Liver (tissue), 3 donors: ENCODE measurements at regions not wholly inside any gene's neighbourhood (a gene's known extent, or its start where the extent isn't known, plus 50 kb on each side); places are given as distances from the start of the nearest gene placed in this dataset.

Source experiments
- CTCF ChIP-seq: fragments of 150-350 bp; IDR thresholded peaks from 2 replicates; pipeline ENCODE4 v1.5.1; 2017; ENCODE audit warnings: improper control_type of control experiment, low read depth, low read length; ENCODE audit not compliant: missing input control
- FOXA1 ChIP-seq: IDR thresholded peaks from 2 replicates; pipeline ENCODE4 v1.6.1; 2016; ENCODE audit warnings: antibody characterized with exemption
- GABPA ChIP-seq, 2 donors: IDR thresholded peaks in 1 of 2; conservative IDR thresholded peaks in 1 of 2; 2 replicates each; pipeline ENCODE4 v1.6.1; 2016; ENCODE audit warnings: antibody characterized with exemption in 2 of 2, mild to moderate bottlenecking in 1 of 2, moderate library complexity in 1 of 2
- JUND ChIP-seq, 2 donors: IDR thresholded peaks; 2 replicates each; pipeline ENCODE4 v1.6.1; 2016; ENCODE audit warnings: antibody characterized with exemption in 2 of 2
- RAD21 ChIP-seq, 2 donors: IDR thresholded peaks; 2 replicates each; pipeline ENCODE4 v1.6.1; 2016; ENCODE audit warnings: antibody characterized with exemption in 2 of 2, mild to moderate bottlenecking in 2 of 2
- REST ChIP-seq: IDR thresholded peaks from 2 replicates; pipeline ENCODE4 v1.6.1; 2016; ENCODE audit warnings: antibody characterized with exemption, mild to moderate bottlenecking
- RXRA ChIP-seq, 2 donors: IDR thresholded peaks; 2 replicates each; pipeline ENCODE4 v1.6.1; 2017 to 2018; ENCODE audit warnings: antibody characterized with exemption in 2 of 2, mild to moderate bottlenecking in 1 of 2
- SP1 ChIP-seq: IDR thresholded peaks from 2 replicates; pipeline ENCODE4 v1.6.1; 2018; ENCODE audit warnings: antibody characterized with exemption, mild to moderate bottlenecking
- TAF1 ChIP-seq: conservative IDR thresholded peaks from 2 replicates; pipeline ENCODE4 v1.6.1; 2016; ENCODE audit warnings: antibody characterized with exemption, mild to moderate bottlenecking
- YY1 ChIP-seq: IDR thresholded peaks from 2 replicates; pipeline ENCODE4 v1.6.1; 2016; ENCODE audit warnings: antibody characterized with exemption, mild to moderate bottlenecking
- ZBTB33 ChIP-seq: IDR thresholded peaks from 2 replicates; pipeline ENCODE4 v1.6.1; 2016; ENCODE audit warnings: antibody characterized with exemption
- TF ChIP-seq, protein P1 (sequence below): IDR thresholded peaks from 2 replicates; pipeline ENCODE4 v1.6.1; 2016; ENCODE audit warnings: antibody characterized with exemption
- TF ChIP-seq, protein P2 (sequence below): IDR thresholded peaks from 2 replicates; pipeline ENCODE4 v1.6.1; 2016; ENCODE audit warnings: antibody characterized with exemption
- donor health status: healthy.
- donor health status: healthy.

DNA sequence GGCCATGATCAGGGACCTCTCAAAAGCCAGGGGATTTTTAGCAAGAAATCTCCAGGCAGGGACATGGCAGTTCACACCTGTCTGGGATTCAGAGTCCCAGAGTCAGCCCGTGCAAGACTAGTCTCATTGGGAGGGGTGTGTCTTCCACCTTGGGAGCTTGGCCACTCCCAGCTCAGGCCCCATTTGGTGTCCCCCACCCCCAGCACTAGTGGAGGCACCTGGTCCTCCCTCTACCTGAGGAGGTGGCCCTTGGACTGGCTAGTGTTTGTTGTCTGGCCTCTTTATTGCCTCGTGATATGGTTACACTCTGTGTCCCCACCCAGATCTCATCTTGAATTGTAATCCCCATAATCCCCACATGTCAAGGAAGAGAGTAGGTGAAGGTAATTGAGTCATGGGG, 140.8 kb upstream of the PHACTR3 start:
- no peak for TF ChIP-seq CTCF
- TF ChIP-seq YY1, result no peak
- TF ChIP-seq ZBTB33, result no peak
- no peak for TF ChIP-seq JUND (IDR thresholded peaks at IDR 0.05)
- TF ChIP-seq REST, result no peak
- TF ChIP-seq TAF1, result no peak
- TF ChIP-seq RXRA (IDR thresholded peaks at IDR 0.05), result no peak
- TF ChIP-seq RAD21 (IDR thresholded peaks at IDR 0.05), result no peak
- TF ChIP-seq, protein P1, sequence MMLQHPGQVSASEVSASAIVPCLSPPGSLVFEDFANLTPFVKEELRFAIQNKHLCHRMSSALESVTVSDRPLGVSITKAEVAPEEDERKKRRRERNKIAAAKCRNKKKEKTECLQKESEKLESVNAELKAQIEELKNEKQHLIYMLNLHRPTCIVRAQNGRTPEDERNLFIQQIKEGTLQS, result no peak
- TF ChIP-seq, protein P2, sequence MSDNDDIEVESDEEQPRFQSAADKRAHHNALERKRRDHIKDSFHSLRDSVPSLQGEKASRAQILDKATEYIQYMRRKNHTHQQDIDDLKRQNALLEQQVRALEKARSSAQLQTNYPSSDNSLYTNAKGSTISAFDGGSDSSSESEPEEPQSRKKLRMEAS, result no peak
- TF ChIP-seq GABPA (IDR thresholded peaks at IDR 0.05 in 1 of 2, conservative IDR thresholded peaks at IDR 0.05 in 1 of 2), result no peak
- TF ChIP-seq FOXA1, result no peak
- no peak for TF ChIP-seq SP1
